ENCODE measurements at regions not wholly inside any gene's neighbourhood (a gene's known extent, or its start where the extent isn't known, plus 50 kb on each side); places are given as distances from the start of the nearest gene placed in this dataset.
"Not testable (repeated sequence)": the region's sequence is repeated elsewhere in the genome, so short reads cannot be mapped to it uniquely, and the experiment has no call there.

DNA sequence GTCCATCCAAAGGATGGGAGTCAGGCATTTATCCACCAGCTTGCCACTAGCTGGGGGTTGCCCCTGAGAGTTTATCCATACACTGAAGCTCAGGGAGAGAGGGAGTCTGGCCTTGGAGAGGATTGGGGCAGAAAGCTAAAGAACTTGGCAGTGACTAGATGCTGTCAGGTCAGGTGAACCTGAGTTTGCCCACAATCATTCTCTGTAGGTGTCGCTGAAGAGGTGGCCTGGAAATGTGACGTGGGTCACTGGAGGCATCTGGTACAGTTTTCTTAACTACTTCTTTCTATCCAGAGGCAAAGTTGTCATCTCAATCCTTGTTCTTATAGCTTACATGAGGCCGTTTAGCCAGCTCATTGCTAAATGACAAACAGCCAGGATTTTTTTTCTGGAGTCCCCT lies 298.0 kb upstream of the CTNNB1 start:
- no peak for DNase-seq (ENCODE audit: low spot score)

DNA sequence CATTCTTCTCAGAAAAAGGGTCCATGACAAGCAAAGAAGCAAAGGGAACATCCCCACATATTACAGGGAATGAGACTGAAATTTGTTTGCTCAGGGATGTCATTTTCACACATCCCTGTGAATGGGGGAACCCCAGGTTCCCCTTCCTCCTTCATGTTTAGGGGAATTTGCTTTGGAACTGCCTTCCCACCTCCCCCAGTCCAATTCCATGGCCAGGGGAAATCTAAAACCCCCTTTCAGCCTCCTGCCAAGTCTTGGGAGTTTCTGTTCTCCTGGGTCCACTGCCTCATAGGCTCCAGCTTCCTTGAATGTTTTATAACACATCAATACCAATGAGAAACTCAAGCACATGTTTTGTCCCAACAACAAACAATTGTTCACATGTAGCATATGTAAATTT lies 297.5 kb upstream of the CTNNB1 start:
- no peak for DNase-seq (ENCODE audit: low spot score)

DNA sequence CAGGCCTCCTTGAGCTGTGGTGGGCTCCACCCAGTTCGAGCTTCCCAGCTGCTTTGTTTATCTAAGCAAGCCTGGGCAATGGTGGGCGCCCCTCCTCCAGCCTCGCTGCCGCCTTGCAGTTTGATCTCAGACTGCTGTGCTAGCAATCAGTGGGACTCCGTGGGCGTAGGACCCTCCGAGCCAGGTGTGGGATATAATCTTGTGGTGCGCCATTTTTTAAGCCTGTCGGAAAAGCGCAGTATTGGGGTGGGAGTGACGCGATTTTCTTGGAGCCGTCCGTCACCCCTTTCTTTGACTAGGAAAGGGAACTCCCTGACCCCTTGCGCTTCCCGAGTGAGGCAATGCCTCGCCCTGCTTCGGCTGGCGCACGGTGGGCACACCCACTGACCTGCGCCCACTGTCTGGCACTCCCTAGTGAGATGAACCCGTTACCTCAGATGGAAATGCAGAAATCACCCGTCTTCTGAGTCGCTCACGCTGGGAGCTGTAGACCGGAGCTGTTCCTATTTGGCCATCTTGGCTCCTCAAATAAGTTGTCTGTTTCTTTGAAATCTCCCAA lies 291.3 kb upstream of the CTNNB1 start:
- not testable (repeated sequence) for DNase-seq (ENCODE audit: low spot score)

DNA sequence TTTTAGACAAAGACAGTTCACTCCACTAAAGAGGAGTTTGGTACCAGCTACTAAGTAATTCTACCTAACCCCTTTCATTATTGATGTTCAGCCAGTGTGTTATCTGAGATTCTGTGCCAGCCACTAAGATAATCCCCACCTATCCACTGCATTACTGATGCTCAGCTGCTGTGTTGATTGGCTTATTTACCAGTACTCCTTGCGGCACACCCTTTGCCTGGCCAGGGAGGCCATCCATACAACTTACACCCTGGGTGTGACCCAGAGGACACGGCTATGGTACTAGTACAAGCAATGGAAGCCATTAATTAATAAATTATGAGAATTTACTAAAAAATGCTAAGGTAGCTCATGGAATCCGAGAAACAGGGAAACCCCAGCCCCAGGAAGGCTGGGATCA lies 290.7 kb upstream of the CTNNB1 start:
- no peak for DNase-seq (ENCODE audit: low spot score)

DNA sequence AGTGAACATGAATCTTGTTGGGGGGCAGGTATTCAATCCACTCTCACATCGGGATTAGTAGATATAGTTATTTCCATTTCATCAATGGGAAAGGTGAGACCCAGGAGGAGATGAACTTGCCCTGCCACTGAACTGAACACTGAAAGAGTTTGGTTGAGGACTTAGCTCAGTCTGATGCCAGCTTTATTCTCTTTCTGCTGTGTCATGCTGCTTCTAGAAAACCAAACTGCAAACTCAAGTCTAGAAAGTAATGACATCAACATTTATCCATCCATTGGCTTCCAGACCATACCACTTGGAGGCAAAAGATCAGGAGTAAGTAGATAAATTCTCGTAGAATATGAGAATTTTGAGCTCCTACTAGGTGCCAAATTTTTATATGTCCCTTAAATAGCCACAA lies 288.0 kb upstream of the CTNNB1 start:
- DNase-seq (ENCODE audit: low spot score): no peak

DNA sequence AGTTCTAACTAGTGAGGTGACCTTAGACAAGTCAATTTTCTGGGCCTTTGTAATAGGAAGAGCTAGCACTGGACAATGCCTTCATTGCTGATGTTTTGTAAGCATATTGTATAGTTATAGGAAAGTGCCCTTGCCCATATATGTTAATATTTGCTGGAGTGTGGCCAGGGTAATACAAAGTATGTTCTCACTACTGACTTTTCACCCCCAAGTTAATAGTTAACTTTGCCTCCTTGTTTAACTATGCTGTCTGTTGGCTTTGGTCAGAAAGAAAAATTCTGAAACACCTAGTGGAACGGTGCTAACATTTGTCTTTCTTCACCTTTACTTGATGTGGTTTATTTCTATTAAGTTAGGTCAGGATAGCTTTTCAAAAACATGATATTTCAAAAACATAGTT lies 287.4 kb upstream of the CTNNB1 start:
- DNase-seq (ENCODE audit: low spot score): no peak

DNA sequence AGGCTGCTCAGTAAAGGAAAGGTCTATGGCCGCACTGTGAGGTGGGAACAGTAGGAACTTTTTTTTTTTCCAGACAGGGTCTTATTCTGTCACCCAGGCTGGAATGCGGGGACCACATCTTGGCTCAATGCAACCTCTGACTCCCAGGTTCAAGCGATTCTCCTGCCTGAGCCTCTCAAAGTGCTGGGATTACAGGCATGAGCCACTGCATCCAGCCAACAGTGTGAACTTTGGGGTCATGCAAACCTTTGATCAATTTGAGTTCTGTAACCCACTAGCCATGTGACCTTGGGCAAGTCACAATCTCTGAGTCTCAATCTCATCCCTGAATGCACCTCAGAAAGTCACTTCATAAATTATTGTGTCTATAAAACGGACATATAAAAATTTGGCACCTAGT lies 286.8 kb upstream of the CTNNB1 start:
- DNase-seq (ENCODE audit: low spot score): no peak

DNA sequence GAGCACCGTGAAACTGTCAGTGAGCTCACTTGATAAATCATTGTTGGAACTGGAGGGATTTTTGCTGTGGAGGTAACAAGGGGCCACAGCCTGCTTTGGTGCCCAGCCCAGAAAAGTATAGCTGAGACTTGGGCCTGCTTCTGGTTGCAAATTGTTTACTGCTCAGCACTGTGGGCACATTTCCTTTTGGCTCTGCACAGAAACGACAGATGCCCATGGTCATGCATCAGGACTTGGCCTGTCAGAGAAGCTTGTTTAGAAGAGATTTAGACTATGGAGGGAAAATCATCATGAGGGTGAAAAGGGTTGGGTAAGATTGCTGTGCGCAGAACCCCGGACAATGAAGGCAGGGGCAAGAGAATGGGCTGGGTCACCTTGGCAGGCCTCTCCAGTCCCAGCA lies 286.1 kb upstream of the CTNNB1 start:
- DNase-seq (ENCODE audit: low spot score): no peak

DNA sequence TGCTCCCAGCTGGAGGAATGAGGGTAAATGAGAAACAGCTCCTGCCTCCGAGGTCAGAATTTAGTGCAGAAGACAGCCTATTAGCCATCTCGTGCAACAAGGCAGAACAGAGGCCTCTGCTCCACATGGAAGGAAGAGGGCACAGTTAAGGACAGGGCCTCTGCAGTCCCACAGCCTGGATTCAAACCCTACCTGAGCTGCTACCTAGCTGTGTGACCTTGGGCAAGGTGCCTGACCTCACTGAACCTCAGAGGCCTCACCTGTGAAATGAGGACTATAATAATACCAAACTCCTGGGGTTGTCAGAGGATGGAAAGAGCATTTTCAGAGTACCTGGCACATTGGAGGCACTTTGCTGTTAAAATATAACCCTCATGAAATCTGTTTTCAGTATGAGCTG lies 285.7 kb upstream of the CTNNB1 start:
- no peak for DNase-seq (ENCODE audit: low spot score)

DNA sequence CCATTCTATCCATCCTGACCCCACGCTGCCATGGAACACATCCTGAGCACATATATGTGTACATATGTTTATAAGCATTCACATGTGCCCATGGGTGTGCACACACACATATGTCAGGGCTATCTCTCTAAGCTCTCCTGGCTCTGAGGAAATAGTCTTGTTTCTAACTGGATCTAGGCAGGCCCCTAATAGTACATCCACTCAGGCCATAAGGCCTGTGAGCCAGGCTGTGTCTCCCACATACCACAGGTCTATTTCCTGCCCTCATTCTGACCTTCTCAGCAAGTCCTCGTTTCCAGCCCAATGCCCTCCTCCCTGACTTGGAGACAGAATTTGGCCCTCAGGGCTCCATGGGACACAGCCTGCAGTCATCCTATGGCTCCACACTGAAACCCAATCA lies 284.8 kb upstream of the CTNNB1 start:
- DNase-seq (ENCODE audit: low spot score): no peak

DNA sequence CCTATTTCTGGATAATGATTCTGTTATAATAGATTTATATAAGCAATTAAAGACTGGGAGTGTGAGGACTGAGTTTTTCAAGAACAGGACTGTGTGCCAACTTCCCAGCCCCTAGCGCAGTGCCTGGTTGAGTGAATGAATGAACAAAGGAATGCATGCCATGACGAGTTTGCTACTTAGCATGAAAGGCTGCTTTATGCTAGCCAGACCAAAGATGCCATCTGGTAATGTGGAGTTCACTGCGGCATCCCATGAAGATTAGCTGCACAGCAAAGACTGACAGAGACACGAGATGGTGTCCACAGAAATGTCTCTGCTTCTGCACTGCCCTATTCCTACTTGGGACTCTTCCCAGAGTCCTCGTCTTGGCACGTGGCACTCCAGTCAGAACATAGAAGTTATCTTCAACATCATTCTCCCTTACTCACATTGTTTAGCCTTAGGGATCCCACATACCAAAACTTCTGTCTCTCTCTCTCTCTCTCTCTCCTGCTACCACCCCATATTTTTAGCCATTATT lies 283.9 kb upstream of the CTNNB1 start:
- DNase-seq (ENCODE audit: low spot score): no peak

DNA sequence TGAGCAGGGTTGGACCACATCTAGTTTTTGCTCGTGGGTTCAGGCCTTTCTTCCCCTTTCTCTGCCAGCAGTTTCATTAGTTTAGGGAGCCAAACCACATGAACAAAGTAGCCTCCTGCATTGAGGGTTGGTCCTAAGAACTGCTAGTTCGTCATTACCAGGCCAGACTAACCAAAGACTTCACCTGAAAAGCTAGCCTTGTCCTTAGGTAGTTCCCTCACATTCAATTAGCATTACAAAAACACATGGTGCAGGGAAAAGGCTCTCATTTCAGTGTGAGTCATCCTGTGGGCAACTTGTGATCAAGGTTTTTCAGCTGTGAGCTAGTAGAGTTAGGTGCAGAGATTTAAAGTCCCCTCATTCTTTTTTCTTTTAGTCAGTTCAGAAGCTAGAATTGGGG lies 279.3 kb upstream of the CTNNB1 start:
- DNase-seq (ENCODE audit: low spot score): no peak

GRCh38 chr3:40921251-40921650 lies 278.1 kb upstream of the CTNNB1 start:
- no peak for DNase-seq (ENCODE audit: low spot score)

DNA sequence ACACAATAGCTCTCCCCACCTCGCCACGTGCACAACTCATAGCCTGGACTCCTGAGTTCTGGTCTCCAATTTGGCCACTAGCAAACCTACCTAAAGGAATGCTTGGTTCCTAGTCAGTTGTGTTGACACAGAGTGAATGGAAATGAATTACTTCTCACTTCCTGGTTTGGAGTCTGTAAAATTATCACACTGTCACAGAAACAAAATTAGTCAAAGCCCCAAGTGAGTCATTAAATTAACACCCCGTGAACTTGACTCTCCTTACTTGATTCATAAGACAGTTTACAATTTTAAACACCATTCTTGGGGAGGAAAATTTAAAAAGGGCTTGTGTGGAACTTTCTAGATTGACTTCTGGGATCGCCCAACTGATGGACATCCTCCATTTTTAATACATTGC lies 276.2 kb upstream of the CTNNB1 start:
- DNase-seq (ENCODE audit: low spot score): no peak

DNA sequence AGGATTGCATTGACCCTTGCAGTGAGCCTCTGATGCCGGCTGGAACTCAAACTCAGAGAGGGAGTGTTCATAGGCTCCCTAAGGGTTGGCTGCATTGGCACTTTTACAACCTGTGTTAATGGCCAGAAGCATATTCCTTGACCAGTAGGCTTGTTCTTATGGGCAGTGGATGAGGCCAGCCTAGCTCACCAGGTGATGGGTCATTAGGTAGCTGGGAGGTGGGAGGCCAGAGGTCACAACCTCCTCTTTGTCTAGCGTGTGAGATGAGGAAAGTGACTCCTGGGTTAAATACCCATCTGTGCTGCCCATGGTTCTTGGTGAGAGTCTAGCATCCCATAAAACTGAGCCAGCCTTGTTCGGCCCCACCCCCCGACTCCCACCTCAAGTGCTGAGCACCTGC lies 275.7 kb upstream of the CTNNB1 start:
- no peak for DNase-seq (ENCODE audit: low spot score)

DNA sequence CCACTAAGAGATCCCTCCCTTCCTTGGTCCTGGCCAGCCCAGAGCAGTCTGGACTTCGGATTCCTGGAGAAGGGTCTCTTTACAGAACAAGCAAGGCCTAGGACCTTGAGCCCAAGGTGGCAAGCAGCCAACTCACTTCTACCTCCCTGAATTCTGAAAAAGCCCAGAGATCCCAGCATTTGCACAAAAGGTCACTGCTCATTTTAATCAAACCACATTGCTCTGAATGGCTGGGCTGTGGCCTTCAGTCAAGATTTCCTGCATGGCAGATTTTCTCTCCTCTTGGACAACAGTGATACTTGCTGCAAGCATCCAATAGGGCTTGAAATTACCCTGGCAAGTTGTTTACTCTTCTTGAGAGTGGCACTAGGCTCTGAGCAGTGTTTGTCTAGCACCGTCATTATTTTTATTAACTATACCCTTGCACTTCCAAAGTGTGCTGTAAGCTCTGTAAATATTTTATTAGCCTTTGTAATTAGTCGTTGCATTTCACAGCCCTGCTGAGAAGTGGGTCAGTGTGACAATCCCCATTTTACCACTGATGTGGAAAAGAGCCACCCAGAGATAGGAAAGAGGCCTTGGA lies 274.7 kb upstream of the CTNNB1 start:
- DNase-seq (ENCODE audit: low spot score): no peak

GRCh38 chr3:40925231-40925630 lies 274.1 kb upstream of the CTNNB1 start:
- DNase-seq (ENCODE audit: low spot score): no peak

- DNase-seq (ENCODE audit: low spot score): no peak
Measured at GRCh38 chr3:40930131-40930538, 269.2 kb upstream of the CTNNB1 start.

- DNase-seq (ENCODE audit: low spot score): no peak
Measured at GRCh38 chr3:40930756-40931155, 268.5 kb upstream of the CTNNB1 start.

DNA sequence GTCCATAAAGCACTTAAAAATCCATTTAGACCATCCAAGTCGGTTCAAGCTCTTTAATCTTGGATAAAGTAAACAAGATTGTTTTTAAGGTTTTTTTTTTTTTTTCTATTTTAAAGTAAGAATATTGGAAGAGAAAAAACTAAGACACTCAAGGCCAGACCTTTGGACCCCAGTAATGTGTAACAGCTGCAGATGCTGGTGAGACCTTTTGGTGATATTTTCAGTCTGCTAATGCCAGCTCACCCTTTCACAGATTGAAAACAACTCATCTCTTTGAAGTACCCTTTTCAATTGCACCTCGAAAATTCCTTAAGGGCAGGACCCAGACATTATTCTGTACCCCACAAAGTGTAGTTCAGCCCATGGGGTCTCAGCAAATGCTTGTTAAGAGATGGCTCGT lies 260.7 kb upstream of the CTNNB1 start:
- DNase-seq (ENCODE audit: low spot score): no peak

DNA sequence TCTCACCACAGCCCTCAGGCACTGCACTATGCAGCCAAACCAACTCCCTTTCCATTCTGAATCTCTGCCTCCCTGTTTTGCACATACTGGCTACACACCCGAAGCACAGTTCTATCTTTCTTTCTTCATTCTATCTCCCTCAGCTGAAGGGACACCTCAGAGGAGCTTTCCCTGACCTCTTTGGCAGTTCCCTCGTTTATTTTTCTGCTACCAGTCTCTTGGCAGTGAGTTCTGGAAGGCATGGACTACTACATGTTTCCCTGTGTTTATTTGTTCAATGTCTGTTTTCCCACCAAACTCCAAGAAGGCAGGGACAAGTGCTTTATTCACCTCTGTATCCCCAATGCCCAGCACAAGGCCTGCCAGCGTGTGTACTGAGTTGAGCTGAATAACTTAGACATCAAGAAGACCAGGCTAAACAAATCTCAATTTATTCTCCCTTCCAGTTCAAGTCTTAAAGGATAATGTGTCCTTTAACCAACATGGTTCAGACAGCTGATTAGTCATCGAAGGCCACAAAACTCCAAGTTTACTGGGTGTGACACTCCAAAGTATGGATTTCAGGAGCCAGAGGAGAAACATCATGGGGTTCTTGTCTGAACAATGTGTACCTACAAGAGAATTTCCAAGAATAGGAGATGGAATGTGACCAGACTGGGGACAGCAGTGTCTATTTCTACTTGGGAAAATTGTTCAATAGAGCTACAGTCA lies 260.1 kb upstream of the CTNNB1 start:
- no peak for DNase-seq (ENCODE audit: low spot score)

DNA sequence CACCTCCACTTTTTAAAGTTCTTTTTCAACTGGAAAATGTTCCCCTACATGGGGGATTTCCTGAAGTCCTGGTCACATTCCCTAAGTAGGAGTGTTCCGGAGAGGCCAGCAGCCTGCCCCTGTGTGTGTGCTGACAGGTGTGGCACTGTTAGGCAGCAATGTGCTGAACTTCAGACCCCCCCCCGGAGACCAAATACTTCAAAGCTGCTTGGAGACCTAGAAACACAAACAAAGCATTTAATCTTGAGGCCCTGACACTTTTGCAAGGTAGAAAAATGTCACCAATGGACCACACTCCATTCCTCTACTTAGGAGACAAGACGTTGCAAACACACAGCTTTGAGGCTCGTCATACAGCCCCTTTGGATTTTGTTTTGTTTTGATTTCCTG lies 259.6 kb upstream of the CTNNB1 start:
- no peak for DNase-seq (ENCODE audit: low spot score)

DNA sequence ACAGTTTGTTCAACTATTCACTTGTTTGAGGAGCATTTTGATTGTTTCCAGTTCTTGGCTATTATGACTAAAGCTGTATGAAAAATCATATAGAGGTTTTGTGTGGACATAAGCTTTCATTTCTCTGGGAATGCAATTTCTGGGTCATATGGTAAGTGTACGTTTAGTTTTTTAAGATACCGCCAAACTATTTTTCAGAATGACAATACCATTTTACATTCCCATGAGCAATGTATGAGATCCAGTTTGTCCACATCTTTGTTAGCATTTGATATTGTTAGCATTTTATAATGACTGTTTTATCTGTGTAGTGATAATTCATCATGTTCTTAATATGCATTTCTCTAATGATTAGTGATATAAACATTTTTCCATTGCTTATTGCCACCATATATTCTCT lies 258.7 kb upstream of the CTNNB1 start:
- DNase-seq (ENCODE audit: low spot score): no peak

- not testable (repeated sequence) for DNase-seq (ENCODE audit: low spot score)
Measured at GRCh38 chr3:40947022-40947421, 252.3 kb upstream of the CTNNB1 start.

All from kidney capillary endothelial cell (primary cell).